AG08395 (cell line): ENCODE measurements at regions not wholly inside any gene's neighbourhood (a gene's known extent, or its start where the extent isn't known, plus 50 kb on each side); places are given as distances from the start of the nearest gene placed in this dataset.
"Not testable (repeated sequence)": the region's sequence is repeated elsewhere in the genome, so short reads cannot be mapped to it uniquely, and the experiment has no call there.

ENCODE experiments used
- DNase-seq: peaks from one replicate; pipeline ENCODE4 v3.0.0; 2012; ENCODE audit warnings: mixed read lengths, low spot score

DNA sequence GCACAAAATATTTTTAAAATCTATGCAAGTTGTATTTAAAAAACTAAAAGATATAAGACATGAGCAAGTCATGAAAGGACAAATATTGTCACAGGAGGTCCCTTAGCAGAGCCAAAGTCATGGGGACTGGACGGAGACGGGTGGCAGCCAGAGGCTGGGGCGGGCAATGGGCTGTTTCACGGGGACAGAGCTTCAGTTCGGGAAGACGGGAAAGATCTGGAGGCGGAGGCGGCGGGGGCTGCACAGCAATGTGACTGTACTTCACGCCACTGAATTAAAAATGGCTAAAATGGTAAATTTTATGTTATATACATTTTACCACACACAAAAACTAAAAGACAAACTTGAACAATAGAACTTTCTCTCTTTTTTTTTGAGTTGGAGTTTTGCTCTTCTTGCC is 60.0 kb upstream of the METRNL start:
- DNase-seq: no peak

DNA sequence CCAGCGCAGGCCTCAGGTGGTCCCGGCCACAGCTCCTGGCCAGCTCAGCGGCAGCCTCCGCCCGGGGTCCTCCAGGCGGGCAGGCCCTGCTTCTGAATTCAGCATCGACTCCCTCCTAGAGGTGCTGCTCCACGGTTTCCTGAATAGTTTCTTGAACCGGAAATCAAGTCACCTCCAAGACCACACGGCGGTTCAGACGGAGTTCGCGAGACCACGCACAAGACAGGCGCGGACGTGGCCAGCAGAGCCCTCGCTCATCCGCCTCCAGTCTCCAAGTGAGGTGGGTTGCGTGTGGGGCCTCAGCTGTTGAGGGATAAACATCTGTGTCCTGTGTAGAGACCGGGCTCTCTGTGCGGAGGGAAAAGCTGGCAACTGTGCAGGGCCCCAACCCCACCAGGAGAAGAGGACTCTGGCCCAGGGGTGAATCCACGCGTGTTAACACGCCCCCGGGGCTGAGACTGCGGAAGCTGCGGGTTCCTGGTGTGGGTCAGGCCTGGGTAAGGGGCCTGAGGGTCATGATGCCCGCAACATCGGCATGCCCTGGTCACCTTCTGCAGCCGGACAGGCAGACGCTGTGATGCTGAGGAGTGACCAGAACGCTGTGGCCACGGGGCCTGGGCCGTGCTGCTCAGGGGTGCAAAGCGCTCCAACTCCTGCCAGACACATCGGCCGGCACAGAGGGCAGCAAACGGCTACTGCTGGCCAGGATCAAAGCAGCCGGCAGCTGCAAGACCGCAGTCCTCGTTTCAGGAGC is 55.0 kb upstream of the METRNL start:
- DNase-seq: no peak

DNA sequence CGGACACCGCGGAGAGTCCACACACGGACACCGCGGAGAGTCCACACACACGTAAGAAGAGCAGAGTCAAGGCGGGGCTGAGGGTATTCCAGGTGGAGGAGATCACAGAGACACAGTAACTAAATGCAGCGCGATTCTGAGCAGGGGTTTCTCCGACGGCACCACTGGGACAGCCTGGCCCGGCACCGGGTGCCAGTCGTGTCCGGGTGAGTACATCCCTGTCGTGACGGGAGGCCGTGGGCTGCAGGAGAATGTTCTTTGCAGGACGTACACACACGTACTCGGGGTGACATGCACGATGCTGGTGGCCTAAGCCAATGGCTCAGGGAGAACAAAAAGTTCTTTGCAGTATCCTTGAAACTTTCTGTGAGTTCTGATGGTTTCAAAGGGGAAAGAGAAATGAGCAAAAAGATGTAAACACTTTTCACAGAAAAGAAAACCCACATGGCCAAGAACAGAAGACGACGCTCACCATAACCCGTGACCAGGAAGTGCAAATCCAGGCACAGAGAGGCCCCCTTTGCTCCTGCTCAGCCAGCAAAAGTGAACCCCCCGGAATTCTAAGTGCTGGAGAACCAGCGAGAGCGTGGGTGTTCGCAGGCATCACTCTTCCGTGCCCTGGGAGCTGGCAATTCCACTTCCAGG is 53.7 kb upstream of the METRNL start:
- DNase-seq: no peak

DNA sequence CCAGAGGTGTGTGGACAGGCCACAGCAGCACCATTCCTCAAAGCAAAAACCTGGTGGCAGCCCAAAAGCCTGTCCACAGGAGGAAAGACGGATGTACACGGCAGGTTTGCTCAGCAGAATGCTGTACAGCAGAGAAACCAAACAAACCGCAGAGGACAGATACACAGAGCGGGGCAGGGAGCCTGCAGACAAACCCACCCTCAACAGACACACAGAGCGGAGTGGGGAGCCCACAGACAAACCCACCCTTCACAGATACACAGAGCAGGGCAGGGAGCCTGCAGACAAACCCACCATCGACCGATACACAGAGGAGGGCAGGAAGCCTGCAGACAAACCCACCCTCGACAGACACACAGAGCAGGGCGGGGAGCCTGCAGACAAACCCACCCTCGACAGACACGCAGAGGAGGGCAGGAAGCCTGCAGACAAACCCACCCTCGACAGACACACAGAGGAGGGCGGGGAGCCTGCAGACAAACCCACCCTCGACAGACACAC is 53.0 kb upstream of the METRNL start:
- DNase-seq: no peak

DNA sequence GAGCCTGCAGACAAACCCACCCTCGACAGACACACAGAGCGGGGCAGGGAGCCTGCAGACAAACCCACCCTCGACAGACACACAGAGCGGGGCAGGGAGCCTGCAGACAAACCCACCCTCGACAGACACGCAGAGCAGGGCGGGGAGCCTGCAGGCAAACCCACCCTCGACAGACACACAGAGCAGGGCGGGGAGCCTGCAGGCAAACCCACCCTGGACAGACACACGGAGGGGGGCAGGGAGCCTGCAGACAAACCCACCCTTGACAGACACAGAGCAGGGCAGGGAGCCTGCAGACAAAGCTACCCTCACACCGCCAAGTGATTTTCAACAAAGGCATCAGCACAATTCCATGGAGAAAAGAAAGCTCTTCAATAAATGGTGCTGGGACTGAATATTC is 52.5 kb upstream of the METRNL start:
- DNase-seq: not testable (repeated sequence)

DNA sequence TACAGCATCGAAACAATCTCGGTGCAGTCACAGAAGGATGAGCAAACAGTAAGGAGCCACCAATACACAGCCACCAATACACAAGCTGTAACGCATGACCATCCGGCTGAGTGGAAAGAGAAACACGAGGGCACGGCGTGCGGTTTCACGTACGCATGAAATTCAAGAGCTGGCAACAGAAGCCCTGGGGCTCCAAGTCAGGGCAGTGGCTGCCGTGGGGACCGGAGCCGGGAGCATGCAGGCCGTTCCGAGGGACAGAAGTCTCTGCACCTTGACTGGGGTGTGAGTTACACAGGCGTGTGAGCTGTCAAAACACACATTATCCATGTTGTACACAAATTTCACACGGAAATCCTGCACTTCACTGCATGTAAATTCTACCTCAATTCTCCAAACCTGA is 50.6 kb upstream of the METRNL start:
- no peak for DNase-seq

DNA sequence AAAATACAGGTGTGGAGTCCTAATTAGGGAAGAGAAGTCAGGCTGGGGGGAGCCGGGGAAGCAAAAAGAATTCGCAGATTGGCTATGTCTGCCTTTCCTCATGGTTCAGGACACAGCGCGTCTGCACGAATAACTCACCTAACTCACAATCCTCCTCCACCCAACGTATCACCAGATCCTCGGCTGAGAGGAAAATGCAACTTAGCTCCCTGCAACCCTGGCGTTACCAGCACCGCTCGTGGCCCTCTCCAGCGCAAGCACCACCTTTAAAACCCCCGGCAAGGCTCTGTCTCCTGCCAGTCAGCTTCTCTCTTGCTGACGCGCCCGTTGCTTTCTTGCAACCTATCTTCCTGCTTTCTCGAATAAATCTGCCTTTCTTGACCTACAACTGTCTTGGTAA is 49.8 kb upstream of the METRNL start:
- DNase-seq: no peak
